ENCODE measurements at regions not wholly inside any gene's neighbourhood (a gene's known extent, or its start where the extent isn't known, plus 50 kb on each side); places are given as distances from the start of the nearest gene placed in this dataset.
"Not testable (repeated sequence)": the region's sequence is repeated elsewhere in the genome, so short reads cannot be mapped to it uniquely, and the experiment has no call there.

DNA sequence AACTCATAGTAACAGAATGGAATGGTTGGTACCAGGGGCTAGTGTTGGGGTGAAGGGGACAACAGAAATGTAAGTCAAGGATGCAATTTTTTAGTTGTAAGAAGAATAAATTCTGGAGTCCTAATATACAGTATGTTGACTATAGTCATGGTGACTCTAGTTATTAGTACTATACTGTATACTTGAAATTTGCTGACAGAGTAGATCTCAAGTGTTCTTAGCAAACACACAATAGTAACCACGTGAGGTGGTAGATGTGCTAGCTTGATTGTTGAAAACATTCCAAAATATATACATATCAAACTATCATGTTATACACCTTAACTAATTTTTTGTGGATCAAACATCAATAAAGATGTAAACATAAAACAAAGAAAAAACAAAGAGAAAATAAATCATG, 1345.1 kb upstream of the PCDH20 start:
- Histone ChIP-seq H3K9ac (no peak overlapping the region), H3K79me2 (no peaks in the 10 kb centered on the region), H3K27me3 (ENCODE audit: control insufficient read depth, insufficient read depth, low read length) (no peaks in the 10 kb centered on the region), H3K4me2 (ENCODE audit: low read length) (no peak overlapping the region), H3K27ac (no peak overlapping the region), H2AFZ (no peak overlapping the region), H3K36me3 (ENCODE audit: control insufficient read depth, insufficient read depth, low read length) (no peaks in the 10 kb centered on the region), H3K9me3 (ENCODE audit: control insufficient read depth, low read length) (no peaks in the 10 kb centered on the region), H3K4me3 (ENCODE audit: low read depth, low read length) (no peak overlapping the region), H3K4me1 (no peaks in the 10 kb centered on the region)
- TF ChIP-seq, protein P1, sequence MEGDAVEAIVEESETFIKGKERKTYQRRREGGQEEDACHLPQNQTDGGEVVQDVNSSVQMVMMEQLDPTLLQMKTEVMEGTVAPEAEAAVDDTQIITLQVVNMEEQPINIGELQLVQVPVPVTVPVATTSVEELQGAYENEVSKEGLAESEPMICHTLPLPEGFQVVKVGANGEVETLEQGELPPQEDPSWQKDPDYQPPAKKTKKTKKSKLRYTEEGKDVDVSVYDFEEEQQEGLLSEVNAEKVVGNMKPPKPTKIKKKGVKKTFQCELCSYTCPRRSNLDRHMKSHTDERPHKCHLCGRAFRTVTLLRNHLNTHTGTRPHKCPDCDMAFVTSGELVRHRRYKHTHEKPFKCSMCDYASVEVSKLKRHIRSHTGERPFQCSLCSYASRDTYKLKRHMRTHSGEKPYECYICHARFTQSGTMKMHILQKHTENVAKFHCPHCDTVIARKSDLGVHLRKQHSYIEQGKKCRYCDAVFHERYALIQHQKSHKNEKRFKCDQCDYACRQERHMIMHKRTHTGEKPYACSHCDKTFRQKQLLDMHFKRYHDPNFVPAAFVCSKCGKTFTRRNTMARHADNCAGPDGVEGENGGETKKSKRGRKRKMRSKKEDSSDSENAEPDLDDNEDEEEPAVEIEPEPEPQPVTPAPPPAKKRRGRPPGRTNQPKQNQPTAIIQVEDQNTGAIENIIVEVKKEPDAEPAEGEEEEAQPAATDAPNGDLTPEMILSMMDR (IDR thresholded peaks at IDR 0.05), result no peak

DNA sequence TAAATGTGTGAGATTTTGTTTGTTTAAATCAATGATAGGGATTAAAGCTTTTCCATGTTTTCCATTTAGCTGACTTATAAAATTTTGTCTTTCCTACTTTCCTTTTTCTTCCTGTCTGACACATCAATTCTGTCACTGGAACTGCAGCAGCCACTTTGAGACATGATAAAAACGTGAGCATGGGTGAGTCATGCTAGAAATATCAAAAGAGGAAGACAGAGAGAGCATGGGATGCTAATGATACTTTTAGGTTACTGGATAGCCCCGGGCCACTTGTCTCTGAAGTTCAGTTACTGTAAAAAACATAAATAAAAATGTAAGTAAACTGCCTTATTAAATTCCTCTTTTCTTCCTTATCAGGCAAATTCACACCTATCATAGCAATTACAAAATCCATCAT, 1332.0 kb upstream of the PCDH20 start:
- H3K4me1 ChIP-seq, result no peaks in the 10 kb centered on the region
- no peaks in the 10 kb centered on the region for H3K9me3 ChIP-seq (ENCODE audit: control insufficient read depth, low read length)
- TF ChIP-seq, protein P1 (IDR thresholded peaks at IDR 0.05), result no peak
- no peaks in the 10 kb centered on the region for H3K79me2 ChIP-seq
- no peaks in the 10 kb centered on the region for H3K27me3 ChIP-seq (ENCODE audit: control insufficient read depth, insufficient read depth, low read length)
- H3K9ac ChIP-seq, result no peak overlapping the region
- no peak overlapping the region for H3K27ac ChIP-seq
- H3K36me3 ChIP-seq (ENCODE audit: control insufficient read depth, insufficient read depth, low read length), result no peaks in the 10 kb centered on the region
- H3K4me2 ChIP-seq (ENCODE audit: low read length), result no peak overlapping the region
- no peak overlapping the region for H3K4me3 ChIP-seq (ENCODE audit: low read depth, low read length)
- H2AFZ ChIP-seq, result no peak overlapping the region

DNA sequence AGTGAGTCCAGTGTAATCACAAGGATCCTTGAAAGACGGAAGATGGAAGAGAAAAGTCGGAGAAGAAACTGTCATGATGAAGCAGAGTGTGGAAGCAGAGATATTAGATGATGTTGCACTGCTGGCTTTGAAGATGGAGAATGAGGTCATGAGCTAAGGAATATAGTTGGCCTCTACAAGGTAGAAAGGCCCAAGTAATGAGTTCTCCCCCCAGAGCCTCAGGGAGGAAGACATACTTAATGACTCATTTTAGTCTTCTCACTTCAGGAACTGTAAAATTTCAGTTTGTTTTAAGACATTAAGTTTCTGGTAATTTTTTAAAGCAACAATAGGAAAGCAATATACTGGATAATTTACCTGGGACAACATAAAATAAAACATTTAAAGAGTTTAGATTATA, 1331.5 kb upstream of the PCDH20 start:
- TF ChIP-seq, protein P1 (IDR thresholded peaks at IDR 0.05), result no peak
- no peaks in the 10 kb centered on the region for H3K4me1 ChIP-seq

DNA sequence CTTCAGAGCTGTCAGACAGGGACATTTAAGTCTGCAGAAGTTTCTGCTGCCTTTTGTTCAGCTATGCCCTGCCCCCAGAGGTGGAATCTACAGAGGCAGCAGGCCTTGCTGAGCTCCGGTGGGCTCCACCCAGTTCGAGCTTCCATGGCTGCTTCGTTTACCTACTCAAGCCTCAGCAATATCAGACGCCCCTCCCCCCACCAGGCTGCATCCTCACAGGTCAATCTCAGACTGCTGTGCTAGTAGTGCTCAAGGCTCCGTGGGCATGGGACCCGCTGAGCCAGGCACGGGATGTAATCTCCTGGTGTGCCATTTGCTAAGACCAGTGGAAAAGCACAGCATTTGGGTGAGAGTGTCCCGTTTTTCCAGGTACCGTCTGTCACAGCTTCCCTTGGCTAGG, 1314.1 kb upstream of the PCDH20 start:
- H3K79me2 ChIP-seq; H3K4me3 ChIP-seq (ENCODE audit: low read depth, low read length); H3K9ac ChIP-seq; H3K4me1 ChIP-seq; H3K27ac ChIP-seq; H3K9me3 ChIP-seq (ENCODE audit: control insufficient read depth, low read length); H3K4me2 ChIP-seq (ENCODE audit: low read length); H3K36me3 ChIP-seq (ENCODE audit: control insufficient read depth, insufficient read depth, low read length); H3K27me3 ChIP-seq (ENCODE audit: control insufficient read depth, insufficient read depth, low read length); H2AFZ ChIP-seq: not testable (repeated sequence)

More for the DNA sequence above, 1331.5 kb upstream of the PCDH20 start:
- no peak overlapping the region for H2AFZ ChIP-seq
- H3K79me2 ChIP-seq, result no peaks in the 10 kb centered on the region
- no peak overlapping the region for H3K9ac ChIP-seq
- H3K4me3 ChIP-seq (ENCODE audit: low read depth, low read length), result no peak overlapping the region
- no peak overlapping the region for H3K4me2 ChIP-seq (ENCODE audit: low read length)
- H3K9me3 ChIP-seq (ENCODE audit: control insufficient read depth, low read length), result no peaks in the 10 kb centered on the region
- H3K27me3 ChIP-seq (ENCODE audit: control insufficient read depth, insufficient read depth, low read length), result no peaks in the 10 kb centered on the region
- no peak overlapping the region for H3K27ac ChIP-seq
- no peaks in the 10 kb centered on the region for H3K36me3 ChIP-seq (ENCODE audit: control insufficient read depth, insufficient read depth, low read length)

DNA sequence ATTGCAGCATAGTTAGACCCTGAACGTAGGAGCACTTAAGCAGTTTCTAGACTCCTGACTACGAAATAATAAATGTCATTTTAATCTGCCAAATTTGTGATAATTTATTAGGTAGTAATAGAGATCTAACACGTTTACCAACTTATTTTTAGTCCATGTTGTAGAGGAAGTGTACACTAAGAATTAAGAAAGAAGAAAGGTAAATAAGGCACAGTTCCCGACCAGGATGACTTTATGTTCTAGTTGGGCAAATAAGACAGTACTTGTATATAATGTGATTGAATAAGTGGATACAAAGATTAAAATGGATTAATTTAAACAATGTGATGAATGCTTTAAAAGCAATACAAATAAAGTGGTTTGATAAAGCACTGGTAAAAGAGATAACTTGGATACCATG, 1306.2 kb upstream of the PCDH20 start:
- Histone ChIP-seq H3K9me3 (ENCODE audit: control insufficient read depth, low read length) (no peaks in the 10 kb centered on the region), H3K4me1 (no peaks in the 10 kb centered on the region)

DNA sequence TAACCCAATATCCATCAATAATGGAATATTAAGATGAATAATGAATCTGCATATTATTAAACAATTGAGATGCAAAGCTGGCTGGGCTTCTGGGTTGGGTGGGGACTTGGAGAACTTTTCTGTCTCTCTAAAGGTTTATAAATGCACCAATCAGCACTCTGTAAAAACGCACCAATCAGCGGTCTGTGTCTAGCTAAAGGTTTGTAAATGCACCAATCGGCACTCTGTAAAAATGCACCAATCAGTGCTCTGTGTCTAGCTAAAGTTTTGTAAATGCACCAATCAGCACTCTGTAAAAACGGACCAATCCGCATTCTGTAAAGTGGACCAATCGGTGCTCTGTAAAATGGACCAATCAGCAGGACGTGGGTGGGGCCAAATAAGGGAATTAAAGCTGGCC, 1296.3 kb upstream of the PCDH20 start:
- not testable (repeated sequence) for H2AFZ ChIP-seq

More for the DNA sequence above, 1306.2 kb upstream of the PCDH20 start:
- Histone ChIP-seq H2AFZ (no peak overlapping the region), H3K27me3 (ENCODE audit: control insufficient read depth, insufficient read depth, low read length) (no peaks in the 10 kb centered on the region), H3K4me3 (ENCODE audit: low read depth, low read length) (no peak overlapping the region), H3K27ac (no peak overlapping the region), H3K9ac (no peak overlapping the region), H3K79me2 (no peaks in the 10 kb centered on the region), H3K36me3 (ENCODE audit: control insufficient read depth, insufficient read depth, low read length) (no peaks in the 10 kb centered on the region), H3K4me2 (ENCODE audit: low read length) (no peak overlapping the region)
- TF ChIP-seq, protein P1 (IDR thresholded peaks at IDR 0.05), result no peak

More for the DNA sequence above, 1296.3 kb upstream of the PCDH20 start:
- H3K27ac ChIP-seq; H3K79me2 ChIP-seq; H3K4me1 ChIP-seq; H3K4me3 ChIP-seq (ENCODE audit: low read depth, low read length); H3K4me2 ChIP-seq (ENCODE audit: low read length); H3K27me3 ChIP-seq (ENCODE audit: control insufficient read depth, insufficient read depth, low read length); H3K9me3 ChIP-seq (ENCODE audit: control insufficient read depth, low read length); H3K9ac ChIP-seq; H3K36me3 ChIP-seq (ENCODE audit: control insufficient read depth, insufficient read depth, low read length): not testable (repeated sequence)

All from parathyroid adenoma (tissue), 2 donors.